Breast epithelium (tissue), 3 donors: ENCODE measurements at regions not wholly inside any gene's neighbourhood (a gene's known extent, or its start where the extent isn't known, plus 50 kb on each side); places are given as distances from the start of the nearest gene placed in this dataset.

Source experiments
- CTCF ChIP-seq, 3 donors: fragments of 450-650 bp; IDR thresholded peaks; one replicate each; pipeline ENCODE4 v1.5.1; 2016 to 2017; ENCODE audit warnings: antibody characterized with exemption in 3 of 3, mild to moderate bottlenecking in 3 of 3, moderate library complexity in 3 of 3
- POLR2A ChIP-seq: fragments of 450-650 bp; IDR thresholded peaks from one replicate; pipeline ENCODE4 v1.6.1; 2016; ENCODE audit warnings: antibody characterized with exemption, mild to moderate bottlenecking, moderate library complexity
- POLR2AphosphoS5 ChIP-seq, 3 donors: sonication (generic); formaldehyde crosslinking; IDR thresholded peaks; one replicate each; pipeline ENCODE4 v1.6.1; 2017; ENCODE audit warnings: antibody characterized with exemption in 3 of 3

- no peak for TF ChIP-seq POLR2A
- TF ChIP-seq CTCF (IDR thresholded peaks at IDR 0.05) = no peak
- no peak for TF ChIP-seq POLR2AphosphoS5 (IDR thresholded peaks at IDR 0.05)
These were observed 185.3 kb downstream of the CBLN1 start for GRCh38 chr16:49096176-49096945.
